GM18873 (cell line): ENCODE measurements at regions not wholly inside any gene's neighbourhood (a gene's known extent, or its start where the extent isn't known, plus 50 kb on each side); places are given as distances from the start of the nearest gene placed in this dataset.
"Not testable (repeated sequence)": the region's sequence is repeated elsewhere in the genome, so short reads cannot be mapped to it uniquely, and the experiment has no call there.

Source experiments
- ATAC-seq: cut with Tn5 transposase; IDR thresholded peaks from one replicate; pipeline ENCODE4 v1.9.1; 2021; ENCODE audit warnings: mild to moderate bottlenecking, moderate library complexity, moderate number of reproducible peaks; ENCODE audit not compliant: unreplicated experiment, low FRiP score

DNA sequence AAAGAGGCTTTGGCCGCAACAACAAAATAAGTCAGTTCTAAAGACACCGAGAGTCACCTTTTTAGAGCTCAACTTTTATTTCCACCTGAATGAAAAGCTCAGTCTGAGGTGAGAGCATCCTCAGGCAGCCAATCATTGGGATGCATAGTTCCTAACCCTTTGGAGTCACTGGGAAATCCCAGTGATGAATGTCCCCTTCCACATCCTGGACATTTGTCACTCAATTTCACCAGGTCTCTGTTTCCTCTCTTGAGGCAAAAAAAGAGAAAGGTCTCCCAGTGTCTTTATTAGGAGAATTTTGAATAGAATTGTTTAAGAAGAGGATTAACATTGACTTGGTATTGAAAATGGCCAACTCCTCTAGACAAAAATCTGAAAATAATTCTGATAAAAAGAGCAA lies 137.5 kb upstream of the SPRED1 start:
- ATAC-seq, result no peak

DNA sequence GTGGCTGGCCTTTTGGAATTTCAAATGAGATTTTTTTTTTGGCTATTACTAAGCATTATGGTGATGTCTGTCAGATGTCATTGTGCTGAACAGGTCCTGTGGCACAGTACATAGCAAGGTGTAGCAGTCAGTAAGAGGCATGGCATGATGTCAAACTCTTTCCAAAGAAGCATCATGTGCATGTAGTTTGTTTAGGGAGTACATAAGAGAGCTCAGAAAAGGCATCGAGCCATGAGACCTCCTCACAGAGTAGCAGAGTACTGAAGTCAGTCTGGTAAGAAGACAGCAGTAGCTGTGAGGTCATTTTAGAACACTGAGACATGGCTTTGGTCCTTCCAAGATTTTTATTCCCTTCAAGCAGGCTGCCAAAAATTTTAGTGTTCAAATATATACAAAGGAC lies 134.9 kb upstream of the SPRED1 start:
- no peak for ATAC-seq

DNA sequence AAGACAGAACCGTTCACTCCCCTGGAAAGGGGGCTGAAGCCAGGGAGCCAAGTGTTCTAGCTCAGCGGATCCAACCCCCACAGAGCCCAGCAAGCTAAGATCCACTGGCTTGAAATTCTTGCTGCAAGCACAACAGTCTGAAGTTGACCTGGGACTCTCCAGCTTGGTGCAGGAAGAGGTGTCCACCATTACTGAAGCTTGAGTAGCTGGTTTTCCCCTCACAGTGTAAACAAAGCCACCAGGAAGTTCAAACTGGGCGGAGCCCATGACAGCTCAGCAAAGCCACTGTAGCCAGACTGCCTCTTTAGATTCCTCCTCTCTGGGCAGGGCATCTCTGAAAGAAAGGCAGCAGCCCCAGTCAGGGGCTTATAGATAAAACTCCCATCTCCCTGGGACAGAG lies 132.8 kb upstream of the SPRED1 start:
- ATAC-seq, result not testable (repeated sequence)

DNA sequence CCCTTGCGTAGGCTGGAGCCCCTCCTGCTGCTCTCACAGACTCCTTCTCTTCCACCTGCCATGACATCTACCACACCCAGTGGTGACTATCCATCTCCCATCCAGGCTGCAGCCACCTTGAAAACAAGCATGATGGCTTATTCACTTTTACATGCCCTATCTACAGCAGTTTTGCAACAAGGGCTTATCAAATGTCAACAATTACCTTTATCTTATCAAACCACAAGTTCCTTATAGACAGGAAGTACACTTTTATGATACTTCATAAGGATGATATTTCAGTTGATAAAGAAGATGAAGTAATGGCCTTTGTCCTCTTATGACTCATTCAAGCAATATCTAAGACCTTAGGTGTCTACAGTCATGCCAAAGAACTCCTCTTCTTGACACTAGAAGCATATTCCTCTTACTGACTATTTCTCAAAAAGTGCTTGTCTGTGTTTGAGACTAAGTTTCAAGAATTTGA lies 125.3 kb upstream of the SPRED1 start:
- no peak for ATAC-seq

DNA sequence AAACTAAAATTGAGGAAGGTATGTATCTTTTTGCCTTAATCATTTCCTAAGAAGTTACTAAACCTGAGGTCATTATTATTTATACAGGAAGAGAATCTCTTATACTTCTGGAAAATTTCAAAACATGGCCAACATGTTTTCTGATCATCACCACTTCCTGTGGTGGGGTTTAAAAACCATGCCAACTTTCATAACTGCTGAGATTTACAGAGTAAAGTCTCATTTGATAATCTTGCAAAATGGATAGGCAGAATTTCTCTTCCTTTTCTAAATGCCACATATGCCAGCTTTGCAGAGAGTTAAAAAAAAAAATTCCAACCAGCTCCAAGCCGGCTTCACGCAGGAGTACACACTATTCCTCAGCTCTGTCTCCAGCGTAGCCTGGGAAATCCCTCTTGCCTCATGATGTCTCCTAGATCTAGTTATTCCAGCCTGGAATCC lies 124.3 kb upstream of the SPRED1 start:
- no peak for ATAC-seq

DNA sequence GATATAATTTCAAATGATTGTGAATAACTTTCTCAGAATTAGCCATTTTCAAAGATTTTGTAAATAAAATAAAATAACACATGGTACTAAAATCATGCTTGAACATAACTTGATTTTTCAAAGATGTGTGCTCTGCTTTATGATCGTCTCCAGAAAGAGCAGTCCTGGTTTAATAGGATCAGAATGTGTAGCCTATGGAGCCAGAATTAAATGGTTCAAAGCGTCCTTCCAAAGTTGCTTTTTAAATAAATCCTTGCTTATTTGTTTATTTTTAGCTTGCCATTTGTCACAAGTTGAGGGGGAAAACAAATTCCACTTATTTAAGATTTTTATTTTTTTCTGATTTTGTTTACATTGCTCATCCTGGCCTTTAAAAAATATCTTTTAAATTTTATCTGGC lies 123.7 kb upstream of the SPRED1 start:
- ATAC-seq, result no peak

DNA sequence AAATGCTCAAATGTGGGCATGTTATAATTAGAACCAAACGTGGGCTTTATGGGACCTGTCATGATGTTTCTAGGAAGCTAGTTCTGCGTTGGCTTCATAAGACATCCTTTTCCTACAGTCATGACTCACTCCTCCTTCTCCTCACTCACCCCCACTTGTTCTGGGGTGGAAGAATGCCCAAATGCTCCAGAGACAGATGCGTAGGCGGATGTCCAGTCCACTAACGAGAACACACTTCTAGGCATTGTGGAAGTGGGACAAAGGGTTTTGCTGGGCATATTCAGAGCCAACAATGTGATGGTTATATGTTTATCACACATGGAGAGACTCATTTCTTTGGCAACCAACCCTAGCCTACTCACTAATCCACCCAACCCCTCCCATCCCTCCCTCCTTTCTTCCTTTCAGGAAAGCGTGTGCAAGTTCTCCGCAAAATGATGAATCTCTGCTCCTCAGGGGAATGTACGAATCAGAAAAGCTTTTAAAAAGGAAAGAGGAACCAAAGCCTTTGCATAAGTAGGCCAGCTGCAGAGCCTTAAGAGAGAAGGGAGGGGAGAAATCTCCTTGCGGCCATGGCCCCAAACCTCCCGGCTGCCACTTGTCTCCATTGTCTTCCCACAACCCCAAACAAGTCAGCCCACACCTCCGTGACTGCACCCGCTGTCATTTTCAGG lies 123.0 kb upstream of the SPRED1 start:
- ATAC-seq, result peak; percentile 63

DNA sequence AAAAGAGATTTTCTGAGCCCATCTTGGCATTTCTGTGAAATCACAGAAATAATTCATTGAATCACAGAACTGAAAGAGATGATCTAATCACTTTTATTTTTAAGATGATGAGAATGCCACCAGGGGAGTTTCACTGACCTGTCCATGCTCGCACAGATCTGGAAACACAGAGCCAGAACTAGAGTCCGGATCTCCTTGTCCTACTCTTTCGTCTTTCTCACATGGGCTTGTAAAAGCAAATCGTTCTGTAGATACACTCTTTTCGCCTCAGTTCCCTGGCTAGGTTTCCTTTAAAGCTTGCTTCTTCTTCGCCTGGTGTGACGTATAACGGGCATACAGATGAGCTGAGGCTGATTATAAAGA lies 122.5 kb upstream of the SPRED1 start:
- ATAC-seq, result peak; percentile 29

DNA sequence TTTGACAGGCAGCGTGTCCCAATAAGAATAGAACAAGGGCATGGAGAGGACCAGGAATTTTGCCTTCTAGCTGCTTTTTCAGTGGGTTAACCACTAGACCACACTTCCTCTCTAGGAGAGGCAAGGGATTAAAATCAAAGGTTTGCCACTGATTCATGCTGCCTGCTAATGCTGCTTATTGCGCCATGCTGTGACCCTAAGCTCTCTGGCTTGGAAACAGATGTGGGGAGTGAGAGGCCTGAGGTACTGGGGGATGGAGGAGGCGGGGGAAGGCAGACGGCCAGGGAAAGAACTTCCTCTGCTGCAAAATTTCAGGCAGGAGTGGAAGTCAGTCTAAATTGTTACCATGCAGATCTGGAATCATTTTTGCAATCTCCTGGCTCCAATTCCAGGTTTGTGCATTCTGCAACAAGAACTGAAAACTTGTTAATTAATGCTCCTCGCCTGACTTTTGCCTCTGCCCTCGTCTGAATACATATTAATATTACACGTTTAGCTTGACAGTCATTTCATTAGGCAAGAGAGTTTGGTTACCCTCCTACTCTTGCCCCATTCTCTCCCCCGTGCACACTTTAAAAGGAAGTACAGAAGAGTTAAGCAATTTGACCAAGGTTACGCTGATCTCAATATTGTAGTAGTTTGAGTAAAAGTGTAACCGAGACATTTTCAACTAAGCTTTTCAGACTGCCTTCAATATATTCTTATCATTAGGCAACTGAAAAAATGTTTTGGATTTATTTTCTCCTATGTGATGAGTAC lies 121.7 kb upstream of the SPRED1 start:
- no peak for ATAC-seq

DNA sequence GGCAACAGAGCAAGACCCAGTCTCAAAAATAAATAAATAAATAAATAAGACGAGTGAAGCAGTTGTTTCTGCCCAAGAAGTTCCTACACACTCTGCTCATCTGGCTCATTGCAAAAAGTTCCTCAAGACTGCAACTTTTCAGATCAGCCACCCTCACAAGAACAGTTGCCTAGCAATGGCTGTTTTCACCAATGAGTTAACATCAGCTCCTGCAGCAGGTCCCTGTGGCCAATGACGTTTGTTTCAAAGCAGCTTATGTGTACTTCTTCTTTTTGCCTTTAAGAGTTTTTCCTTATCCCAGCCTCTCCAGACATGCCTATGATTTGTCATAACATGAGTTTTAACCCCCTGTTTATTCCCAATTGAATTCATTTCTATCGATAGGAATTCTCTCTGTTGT lies 118.4 kb upstream of the SPRED1 start:
- no peak for ATAC-seq

DNA sequence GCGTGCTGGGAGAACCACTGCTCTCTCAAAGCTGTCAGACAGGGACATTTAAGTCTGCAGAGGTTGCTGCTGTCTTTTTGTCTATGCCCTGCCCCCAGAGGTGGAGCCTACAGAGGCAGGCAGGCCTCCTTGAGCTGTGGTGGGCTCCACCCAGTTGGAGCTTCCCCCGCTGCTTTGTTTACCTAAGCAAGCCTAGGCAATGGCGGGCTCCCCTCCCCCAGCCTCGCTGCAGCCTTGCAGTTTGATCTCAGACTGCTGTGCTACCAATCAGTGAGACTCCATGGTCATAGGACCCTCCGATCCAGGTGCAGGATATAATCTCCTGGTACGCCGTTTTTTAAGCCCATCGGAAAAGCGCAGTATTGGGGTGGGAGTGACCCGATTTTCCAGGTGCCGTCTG lies 110.4 kb upstream of the SPRED1 start:
- ATAC-seq, result not testable (repeated sequence)

DNA sequence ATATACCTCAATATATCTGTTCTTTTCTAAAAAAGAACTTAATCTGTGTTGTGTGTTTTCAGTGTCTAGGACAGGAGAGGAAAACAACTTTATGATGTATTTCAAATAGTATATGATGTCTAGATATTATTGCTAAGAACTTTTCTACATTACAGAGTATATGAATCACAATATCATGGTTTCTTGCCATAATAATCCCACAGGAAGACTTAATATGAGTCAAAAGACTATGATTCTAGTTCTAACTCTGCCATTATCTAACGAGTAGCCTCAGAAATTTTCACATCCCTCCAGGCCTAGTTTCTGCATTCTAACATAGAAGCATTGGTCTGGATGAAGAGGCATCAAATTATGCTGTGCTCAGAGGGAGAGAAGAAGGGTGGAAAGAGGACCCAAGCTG lies 107.7 kb upstream of the SPRED1 start:
- ATAC-seq, result no peak

DNA sequence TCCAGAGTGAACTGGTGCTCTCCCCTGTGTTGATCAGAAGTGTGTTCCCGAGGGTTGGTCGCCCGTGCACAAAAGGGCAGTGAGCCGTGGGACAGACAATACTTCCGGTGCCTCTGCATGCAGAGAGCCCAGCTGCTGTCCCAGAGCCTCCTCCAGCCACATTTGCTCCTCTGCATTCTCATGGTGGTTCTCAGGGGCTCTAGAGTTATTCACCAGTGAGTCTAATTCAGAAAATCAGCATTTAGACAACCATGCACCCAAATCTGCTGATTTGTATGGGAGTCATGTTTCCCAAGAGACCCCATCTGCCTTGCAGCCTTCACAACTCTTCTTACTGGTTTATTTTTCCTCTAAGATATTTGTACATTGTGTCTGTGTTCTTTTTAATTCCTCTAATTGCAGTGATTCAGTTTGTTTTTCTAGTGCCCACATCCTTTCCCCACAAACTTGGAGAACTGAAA lies 107.0 kb upstream of the SPRED1 start:
- ATAC-seq, result no peak

DNA sequence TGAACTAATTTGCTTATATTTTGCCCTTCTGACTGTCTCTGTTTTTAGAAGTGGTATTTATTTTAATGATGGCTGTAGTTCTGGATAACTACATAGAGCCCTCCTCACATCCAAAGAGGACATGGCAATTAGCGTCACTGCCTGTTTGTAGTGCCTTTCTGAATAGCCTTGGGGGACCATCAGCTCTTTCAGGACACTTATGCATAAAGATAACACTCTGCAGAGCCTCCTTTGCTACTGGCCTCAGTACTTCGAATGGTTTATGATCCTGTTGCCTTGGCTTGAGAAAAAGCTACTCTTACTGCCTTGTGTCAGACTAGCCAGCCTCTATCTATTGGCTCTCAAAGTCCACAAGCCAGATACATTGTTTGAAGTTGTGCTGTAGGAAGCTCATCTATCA lies 105.4 kb upstream of the SPRED1 start:
- no peak for ATAC-seq

DNA sequence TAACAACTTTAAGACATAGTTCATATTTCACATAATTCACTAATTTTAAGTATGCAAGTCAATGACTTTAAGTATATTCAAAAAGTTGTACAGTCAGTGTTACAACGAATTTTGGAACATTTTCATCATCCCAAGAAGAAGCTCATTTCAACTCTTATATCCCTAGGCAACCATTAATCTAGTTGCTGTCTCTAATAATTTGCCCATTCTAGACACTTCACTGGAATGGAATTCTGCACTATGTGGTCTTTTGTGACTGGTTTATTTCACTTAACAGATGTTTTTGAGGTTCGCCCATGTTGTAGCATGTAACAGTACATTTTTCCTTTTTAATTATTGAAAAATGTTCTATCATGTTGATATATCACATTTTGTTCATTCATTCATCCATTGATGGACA lies 104.2 kb upstream of the SPRED1 start:
- no peak for ATAC-seq

DNA sequence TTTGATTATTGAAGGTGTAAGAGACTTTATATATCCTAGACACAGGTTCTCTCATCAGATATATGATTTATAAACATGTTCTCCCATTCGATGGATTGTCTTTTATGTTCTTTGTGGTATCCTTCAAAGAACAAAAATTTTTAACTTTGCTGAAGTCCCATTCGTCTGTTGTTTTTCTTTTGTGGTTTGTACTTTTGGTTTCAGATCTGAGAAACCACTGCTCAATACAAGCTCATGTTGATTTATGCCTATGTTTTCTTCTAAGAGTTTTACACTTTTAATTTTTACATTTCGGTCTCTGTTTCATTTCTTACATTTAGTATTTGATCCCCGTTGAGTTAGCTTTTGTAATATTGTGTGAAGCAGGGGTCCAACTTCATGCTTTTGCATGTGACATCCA lies 103.3 kb upstream of the SPRED1 start:
- ATAC-seq, result no peak

DNA sequence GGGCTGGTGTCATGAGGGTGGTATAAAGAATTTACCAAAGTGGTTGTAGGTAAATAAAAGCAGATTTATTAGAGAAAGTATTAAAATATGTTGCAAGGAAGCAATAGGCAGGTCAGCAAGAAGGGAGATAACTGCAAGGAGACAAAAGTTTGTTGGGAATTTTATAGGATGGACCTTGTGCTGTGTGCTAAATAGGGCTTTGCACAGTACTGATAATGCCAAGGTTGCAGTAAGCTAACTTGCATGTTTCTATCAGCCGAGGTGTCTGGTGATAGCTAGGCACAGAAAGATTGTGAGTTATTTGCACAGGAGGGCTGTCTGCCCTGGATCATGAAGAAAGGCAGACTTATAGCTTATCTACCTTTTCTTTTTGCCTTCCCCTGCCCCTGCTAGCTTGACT lies 102.5 kb upstream of the SPRED1 start:
- ATAC-seq, result no peak

DNA sequence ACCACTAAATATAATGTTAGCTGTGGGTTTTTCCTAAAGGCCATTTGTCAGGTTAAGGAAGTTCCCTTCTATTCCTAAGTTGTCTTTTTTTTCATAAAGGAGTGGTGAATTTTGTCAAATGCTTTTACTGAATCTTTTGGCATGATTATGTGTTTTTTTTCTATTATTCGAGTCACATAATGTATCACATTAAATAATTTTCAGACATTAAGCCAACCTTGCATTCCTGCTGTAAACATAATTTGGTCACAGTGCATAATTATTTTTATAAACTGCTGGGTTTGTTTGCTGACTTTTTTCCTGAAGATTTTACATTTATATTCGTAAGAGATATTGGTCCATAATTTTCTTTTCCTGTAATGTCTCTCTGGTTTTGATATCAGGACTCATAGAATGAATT lies 101.8 kb upstream of the SPRED1 start:
- no peak for ATAC-seq

DNA sequence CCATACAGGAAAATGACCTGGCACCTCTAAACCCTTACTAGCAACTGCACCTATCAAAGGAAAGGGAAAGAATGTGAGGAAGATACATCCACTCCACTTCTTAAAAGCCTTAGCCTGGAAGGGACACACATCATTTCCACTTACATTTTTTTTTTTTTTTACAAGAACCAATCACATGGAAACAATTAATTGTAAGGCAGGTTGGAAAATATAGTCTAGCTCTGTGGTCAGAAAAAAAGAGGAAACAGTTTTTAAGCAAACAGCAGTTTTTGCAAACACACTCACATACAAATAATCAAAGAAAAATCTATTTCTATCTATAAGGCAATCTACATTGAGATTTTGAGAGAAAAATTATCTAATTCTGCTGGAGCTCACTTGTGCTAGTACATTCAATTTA lies 98.9 kb upstream of the SPRED1 start:
- ATAC-seq, result no peak

DNA sequence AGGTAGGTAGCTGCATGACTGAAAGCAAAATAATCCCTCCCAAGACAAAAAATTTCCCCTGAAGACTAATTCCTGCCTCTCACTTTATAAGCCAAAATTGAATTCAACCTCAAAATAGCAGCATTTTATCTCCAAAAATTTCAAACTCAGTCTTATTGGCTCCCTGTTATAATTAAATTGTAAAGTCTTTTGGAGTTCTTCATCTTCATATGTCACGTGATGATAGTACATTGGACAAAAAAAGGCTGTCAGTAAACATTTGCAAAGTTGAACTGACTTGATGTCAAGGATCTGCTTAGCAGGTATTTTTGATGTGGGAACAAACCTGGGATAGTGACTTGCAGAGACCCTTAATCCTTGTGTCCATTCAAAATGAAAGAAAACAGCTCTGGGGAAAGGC lies 98.4 kb upstream of the SPRED1 start:
- ATAC-seq, result no peak

DNA sequence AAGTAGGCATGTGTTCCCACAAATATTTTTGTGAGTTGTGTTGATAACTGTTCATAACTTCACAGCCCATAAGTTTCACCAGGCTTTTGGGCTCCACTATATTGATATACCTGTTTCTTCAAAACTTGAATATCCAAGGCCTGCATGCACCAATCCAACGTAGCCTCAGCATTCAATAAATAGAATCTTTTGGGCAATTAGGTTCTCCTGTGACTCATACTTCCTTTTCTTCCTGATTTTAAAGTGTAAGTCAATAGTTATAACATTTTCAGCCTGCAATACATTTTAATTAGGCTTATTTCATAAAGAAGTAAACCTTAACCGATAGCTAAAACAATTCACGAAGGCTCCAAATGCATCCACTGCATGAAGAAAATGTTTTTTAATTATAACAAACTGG lies 97.8 kb upstream of the SPRED1 start:
- no peak for ATAC-seq

DNA sequence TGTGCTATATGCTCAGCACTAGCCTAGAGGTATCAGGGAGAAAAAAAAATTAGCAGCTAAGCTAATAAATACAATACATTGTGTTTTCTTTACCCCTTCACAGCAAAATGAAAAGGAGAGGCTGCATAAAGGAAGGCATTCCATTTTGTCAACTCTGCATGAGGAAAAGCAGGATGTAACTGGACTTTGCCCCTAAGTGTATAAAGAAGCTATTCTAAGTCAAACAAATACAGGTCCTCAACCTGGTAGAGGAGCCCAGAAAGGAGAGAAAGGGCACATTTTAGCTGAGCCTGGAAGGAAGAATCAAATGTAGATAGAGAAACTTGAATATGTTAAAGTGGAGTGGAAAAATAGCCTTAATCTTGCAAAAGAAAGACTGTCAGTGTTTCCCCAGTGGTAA lies 89.0 kb upstream of the SPRED1 start:
- no peak for ATAC-seq
